ENCODE measurements at regions not wholly inside any gene's neighbourhood (a gene's known extent, or its start where the extent isn't known, plus 50 kb on each side); places are given as distances from the start of the nearest gene placed in this dataset.

DNA sequence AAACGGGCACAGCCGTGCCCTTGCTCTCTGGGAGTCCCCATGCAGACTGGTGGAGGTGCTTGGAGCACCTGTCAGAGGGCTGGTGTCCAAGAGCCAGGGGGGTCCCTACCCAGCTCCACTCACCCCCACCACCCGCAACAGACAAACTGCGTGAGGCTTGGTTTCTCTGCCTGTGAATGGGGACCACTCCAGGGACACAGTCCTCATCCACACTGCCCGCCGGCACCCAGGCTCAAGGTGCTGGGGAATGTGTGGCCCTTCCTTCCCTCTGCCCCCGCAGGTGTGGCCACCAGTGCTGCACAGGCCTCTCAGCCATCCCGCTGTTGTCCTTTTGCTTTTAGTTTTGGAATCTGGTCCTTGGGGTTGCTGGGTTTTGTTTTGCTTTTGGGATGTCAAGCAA lies 136.5 kb upstream of the ZNF236 start:
- CTCF ChIA-PET, result no interaction called here
- H3K4me3 Mint-ChIP-seq, result no peak overlapping the region

DNA sequence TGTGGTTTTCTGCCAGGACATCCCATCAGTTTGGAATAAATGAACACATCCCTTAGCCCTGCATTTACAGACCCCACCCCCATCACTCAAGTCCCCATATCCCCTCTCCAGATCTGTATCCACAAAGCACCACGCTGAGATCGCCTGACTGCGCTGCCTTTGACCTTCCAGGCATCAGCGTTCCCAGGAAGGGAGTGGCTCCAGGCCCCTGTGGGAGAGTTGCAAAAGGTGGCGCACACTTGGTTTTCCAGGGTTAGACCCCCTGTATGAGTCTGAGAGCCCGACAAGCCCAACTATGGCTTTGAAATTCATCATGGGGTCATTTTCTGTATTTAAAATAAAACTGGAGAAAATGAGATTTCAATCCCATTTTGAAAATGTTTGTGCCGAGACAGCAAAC lies 137.0 kb upstream of the ZNF236 start:
- Histone ChIP-seq H3K4me1 (ENCODE audit: insufficient read depth, low read length) (no peaks in the 10 kb centered on the region), H3K27ac (ENCODE audit: low read depth, low read length) (no peak overlapping the region), H3K4me3 (ENCODE audit: low read length) (no peak overlapping the region), H3K27me3 (ENCODE audit: insufficient read depth, low read length, poor library complexity, severe bottlenecking) (no peaks in the 10 kb centered on the region), H3K9me3 (ENCODE audit: low read length) (no peaks in the 10 kb centered on the region), H3K36me3 (ENCODE audit: insufficient read depth, low read length) (no peaks in the 10 kb centered on the region)
- no peak for DNase-seq
- ChIA-PET POLR2A (no interaction called here), CTCF (no interaction called here)
- H3K4me3 Mint-ChIP-seq, result no peak overlapping the region
- H3K27ac Mint-ChIP-seq, result no peak overlapping the region
- peaks cover 22 to 38% of the 10 kb centered on the region in 2 donors for H3K27me3 Mint-ChIP-seq
- H3K4me1 Mint-ChIP-seq, result peaks cover 8 to 17% (median 13%) of the 10 kb centered on the region in 3 donors
- no peaks in the 10 kb centered on the region for H3K36me3 Mint-ChIP-seq
- no peaks in the 10 kb centered on the region for H3K9me3 Mint-ChIP-seq

More for the DNA sequence above, 136.5 kb upstream of the ZNF236 start:
- H3K27me3 Mint-ChIP-seq, result peaks cover 20 to 40% of the 10 kb centered on the region in 2 donors
- H3K4me1 ChIP-seq (ENCODE audit: insufficient read depth, low read length), result no peaks in the 10 kb centered on the region
- H3K36me3 Mint-ChIP-seq, result no peaks in the 10 kb centered on the region
- DNase-seq, result no peak
- H3K27me3 ChIP-seq (ENCODE audit: insufficient read depth, low read length, poor library complexity, severe bottlenecking), result no peaks in the 10 kb centered on the region
- POLR2A ChIA-PET, result no interaction called here
- peaks cover 8 to 17% (median 13%) of the 10 kb centered on the region in 3 donors for H3K4me1 Mint-ChIP-seq
- no peaks in the 10 kb centered on the region for H3K9me3 ChIP-seq (ENCODE audit: low read length)
- no peak overlapping the region for H3K27ac ChIP-seq (ENCODE audit: low read depth, low read length)
- H3K4me3 ChIP-seq (ENCODE audit: low read length), result no peak overlapping the region
- H3K9me3 Mint-ChIP-seq, result no peaks in the 10 kb centered on the region
- no peaks in the 10 kb centered on the region for H3K36me3 ChIP-seq (ENCODE audit: insufficient read depth, low read length)
- no peak overlapping the region for H3K27ac Mint-ChIP-seq

DNA sequence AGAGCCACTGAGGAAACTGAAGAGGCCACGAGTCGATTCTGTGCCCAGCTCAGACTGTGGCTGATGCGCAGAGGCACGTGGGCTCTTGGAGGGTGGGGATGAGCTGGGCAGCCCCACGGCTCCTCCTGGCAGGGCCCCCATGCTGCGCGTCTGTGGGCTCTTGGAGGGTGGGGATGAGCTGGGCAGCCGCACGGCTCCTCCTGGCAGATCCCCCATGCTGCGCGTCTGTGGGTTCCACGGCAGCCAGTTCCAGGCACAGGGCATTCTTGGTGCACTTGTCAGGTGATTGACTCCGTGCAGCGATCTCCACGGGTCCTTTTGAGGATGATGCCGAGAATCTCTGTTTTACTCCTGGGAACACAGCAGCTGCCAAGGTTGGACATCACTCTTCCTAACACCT lies 138.1 kb upstream of the ZNF236 start:
- Histone ChIP-seq H3K9me3 (ENCODE audit: low read length) (no peaks in the 10 kb centered on the region), H3K36me3 (ENCODE audit: insufficient read depth, low read length) (no peaks in the 10 kb centered on the region), H3K27me3 (ENCODE audit: insufficient read depth, low read length, poor library complexity, severe bottlenecking) (no peaks in the 10 kb centered on the region), H3K4me3 (ENCODE audit: low read length) (no peak overlapping the region), H3K4me1 (ENCODE audit: insufficient read depth, low read length) (no peaks in the 10 kb centered on the region), H3K27ac (ENCODE audit: low read depth, low read length) (no peak overlapping the region)
- H3K27ac Mint-ChIP-seq, result peak overlapping the region in 1 of 8 donors; percentile 52
- H3K4me3 Mint-ChIP-seq, result no peak overlapping the region
- H3K9me3 Mint-ChIP-seq, result no peaks in the 10 kb centered on the region
- no peaks in the 10 kb centered on the region for H3K36me3 Mint-ChIP-seq
- no peak for DNase-seq
- peaks cover 19 to 43% of the 10 kb centered on the region in 2 donors for H3K27me3 Mint-ChIP-seq
- peaks cover 8 to 12% (median 10%) of the 10 kb centered on the region in 3 donors for H3K4me1 Mint-ChIP-seq
- POLR2A ChIA-PET, result no interaction called here
- CTCF ChIA-PET, result no interaction called here

DNA sequence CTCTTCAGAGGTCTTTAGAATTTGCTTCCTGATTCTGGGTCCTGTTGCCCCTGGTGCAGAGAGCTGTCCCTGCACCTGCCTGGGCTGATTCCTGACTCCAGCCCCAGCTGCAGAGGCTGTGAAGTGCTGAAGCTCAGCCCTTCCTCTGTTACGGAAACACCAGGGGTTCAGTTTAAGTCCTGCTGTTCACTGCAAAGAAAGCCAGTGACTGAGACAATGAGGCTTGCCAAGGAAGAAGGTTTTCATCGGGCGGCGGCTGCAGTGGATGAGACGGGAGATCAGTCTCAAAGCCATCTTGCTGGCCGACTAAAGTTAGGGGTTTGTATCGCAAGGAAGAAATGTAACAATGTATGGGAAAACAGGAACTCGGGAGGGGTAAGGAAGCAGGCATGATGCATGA lies 142.4 kb upstream of the ZNF236 start:
- ChIA-PET POLR2A (no interaction called here), CTCF (interaction anchor here (1.0 kb wide), 1 partner anchor 13 kb away, joined by 3 read pairs; no protein-coding TSS in a partner anchor)
- no peak overlapping the region for H3K4me3 ChIP-seq (ENCODE audit: low read length)
- DNase-seq, result no peak
- H3K27me3 ChIP-seq (ENCODE audit: insufficient read depth, low read length, poor library complexity, severe bottlenecking), result no peaks in the 10 kb centered on the region
- no peaks in the 10 kb centered on the region for H3K36me3 ChIP-seq (ENCODE audit: insufficient read depth, low read length)
- no peak overlapping the region for H3K4me3 Mint-ChIP-seq
- peaks cover 15 to 26% of the 10 kb centered on the region in 2 donors for H3K27me3 Mint-ChIP-seq
- H3K9me3 Mint-ChIP-seq, result peaks cover 0 to 1% (median 0%) of the 10 kb centered on the region in 5 donors
- H3K4me1 ChIP-seq (ENCODE audit: insufficient read depth, low read length), result no peaks in the 10 kb centered on the region
- H3K27ac ChIP-seq (ENCODE audit: low read depth, low read length), result no peak overlapping the region
- no peaks in the 10 kb centered on the region for H3K4me1 Mint-ChIP-seq
- H3K27ac Mint-ChIP-seq, result peak overlapping the region in 1 of 8 donors; percentile 41
- peaks cover 0 to 4% (median 0%) of the 10 kb centered on the region in 3 donors for H3K36me3 Mint-ChIP-seq
- H3K9me3 ChIP-seq (ENCODE audit: low read length), result no peaks in the 10 kb centered on the region

DNA sequence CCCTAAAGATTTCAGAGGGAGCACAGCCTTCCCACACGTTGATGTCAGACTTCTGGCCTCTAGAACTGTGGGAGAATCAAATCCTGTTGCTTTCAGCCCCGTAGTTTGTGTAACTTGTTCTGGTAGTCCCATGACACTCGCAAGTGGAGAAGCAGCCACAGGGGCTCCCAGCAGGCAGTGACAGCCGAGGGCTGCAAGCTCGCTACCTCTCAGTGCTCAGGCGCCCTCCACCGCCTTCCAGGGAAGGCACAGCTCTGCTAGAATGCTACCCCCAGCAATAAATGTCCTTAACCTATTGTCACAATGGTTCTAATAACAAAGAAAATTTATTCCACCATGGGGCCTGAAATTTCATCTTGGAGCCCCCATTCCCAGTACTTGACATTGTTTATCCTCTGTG lies 143.1 kb upstream of the ZNF236 start:
- H3K36me3 Mint-ChIP-seq, result peaks cover 0 to 4% (median 0%) of the 10 kb centered on the region in 3 donors

DNA sequence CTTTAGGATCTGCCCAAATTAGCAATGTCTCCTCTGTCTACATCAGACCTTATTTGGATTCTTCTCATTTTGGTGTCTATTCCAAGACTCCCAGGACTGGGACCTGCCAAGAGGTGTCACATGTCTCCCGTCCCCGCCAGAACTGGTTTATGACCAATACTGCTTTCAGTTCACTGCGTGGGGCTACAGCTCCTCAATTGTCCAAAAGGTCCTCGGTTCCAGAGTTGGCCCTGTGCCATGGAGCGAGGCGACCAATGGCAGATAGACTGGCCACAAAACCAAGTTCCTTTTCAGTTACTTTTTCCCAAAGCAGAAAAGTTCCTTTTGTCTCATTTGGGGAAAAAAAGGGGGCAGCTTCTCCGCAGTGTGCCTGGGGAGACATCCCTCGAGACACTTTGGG lies 144.1 kb upstream of the ZNF236 start:
- DNase-seq, result no peak
- H3K27ac ChIP-seq (ENCODE audit: low read depth, low read length), result no peak overlapping the region
- Mint-ChIP-seq H3K27ac (no peak overlapping the region), H3K9me3 (peaks cover 0 to 1% (median 0%) of the 10 kb centered on the region in 5 donors), H3K4me3 (no peak overlapping the region), H3K4me1 (no peaks in the 10 kb centered on the region), H3K36me3 (peaks cover 0 to 4% (median 0%) of the 10 kb centered on the region in 3 donors), H3K27me3 (peaks cover 20 to 21% of the 10 kb centered on the region in 2 donors)
- no peak overlapping the region for H3K4me3 ChIP-seq (ENCODE audit: low read length)
- ChIA-PET POLR2A (no interaction called here), CTCF (no interaction called here)
- no peaks in the 10 kb centered on the region for H3K4me1 ChIP-seq (ENCODE audit: insufficient read depth, low read length)
- H3K9me3 ChIP-seq (ENCODE audit: low read length), result no peaks in the 10 kb centered on the region
- H3K27me3 ChIP-seq (ENCODE audit: insufficient read depth, low read length, poor library complexity, severe bottlenecking), result no peaks in the 10 kb centered on the region
- no peaks in the 10 kb centered on the region for H3K36me3 ChIP-seq (ENCODE audit: insufficient read depth, low read length)

More for the DNA sequence above, 143.1 kb upstream of the ZNF236 start:
- no peak overlapping the region for H3K4me3 Mint-ChIP-seq
- H3K27ac Mint-ChIP-seq, result no peak overlapping the region
- H3K9me3 Mint-ChIP-seq, result peaks cover 0 to 1% (median 0%) of the 10 kb centered on the region in 5 donors
- Histone ChIP-seq H3K27me3 (ENCODE audit: insufficient read depth, low read length, poor library complexity, severe bottlenecking) (no peaks in the 10 kb centered on the region), H3K36me3 (ENCODE audit: insufficient read depth, low read length) (no peaks in the 10 kb centered on the region), H3K9me3 (ENCODE audit: low read length) (no peaks in the 10 kb centered on the region), H3K4me3 (ENCODE audit: low read length) (no peak overlapping the region), H3K27ac (ENCODE audit: low read depth, low read length) (no peak overlapping the region), H3K4me1 (ENCODE audit: insufficient read depth, low read length) (no peaks in the 10 kb centered on the region)
- ChIA-PET POLR2A (no interaction called here), CTCF (no interaction called here)
- no peak for DNase-seq
- H3K27me3 Mint-ChIP-seq, result peaks cover 17 to 21% of the 10 kb centered on the region in 2 donors
- H3K4me1 Mint-ChIP-seq, result no peaks in the 10 kb centered on the region

DNA sequence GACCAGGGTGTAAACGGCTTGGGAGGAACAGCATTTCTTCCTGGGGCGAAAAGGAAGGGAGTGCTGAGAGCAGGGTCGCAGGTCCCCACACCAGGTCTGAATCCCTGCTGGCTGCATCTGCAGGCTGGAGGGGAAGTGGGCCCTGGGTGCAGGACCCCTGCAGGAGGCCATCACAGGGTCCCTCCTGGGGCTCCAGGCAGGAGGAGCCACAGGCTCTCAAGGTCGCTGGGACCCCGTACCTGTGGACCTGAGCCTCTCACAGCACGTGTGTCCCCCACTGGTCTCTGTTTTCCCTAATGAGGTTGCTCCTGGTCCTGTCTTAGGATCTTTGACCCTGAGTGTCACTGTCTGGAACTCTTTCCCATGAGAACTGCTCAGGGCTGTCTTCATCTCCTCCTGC lies 147.8 kb upstream of the ZNF236 start:
- ChIA-PET POLR2A (no interaction called here), CTCF (no interaction called here)
- DNase-seq, result no peak
- no peaks in the 10 kb centered on the region for H3K36me3 ChIP-seq (ENCODE audit: insufficient read depth, low read length)
- no peak overlapping the region for H3K27ac ChIP-seq (ENCODE audit: low read depth, low read length)
- H3K36me3 Mint-ChIP-seq, result peaks cover 0 to 4% (median 0%) of the 10 kb centered on the region in 3 donors
- H3K9me3 Mint-ChIP-seq, result peaks cover 0 to 1% (median 0%) of the 10 kb centered on the region in 5 donors
- H3K27me3 ChIP-seq (ENCODE audit: insufficient read depth, low read length, poor library complexity, severe bottlenecking), result no peaks in the 10 kb centered on the region
- H3K4me3 ChIP-seq (ENCODE audit: low read length), result no peak overlapping the region
- H3K4me3 Mint-ChIP-seq, result no peak overlapping the region
- no peaks in the 10 kb centered on the region for H3K4me1 ChIP-seq (ENCODE audit: insufficient read depth, low read length)
- H3K27me3 Mint-ChIP-seq, result peaks cover 10% of the 10 kb centered on the region in 2 donors
- H3K4me1 Mint-ChIP-seq, result no peaks in the 10 kb centered on the region
- no peak overlapping the region for H3K27ac Mint-ChIP-seq
- H3K9me3 ChIP-seq (ENCODE audit: low read length), result no peaks in the 10 kb centered on the region

DNA sequence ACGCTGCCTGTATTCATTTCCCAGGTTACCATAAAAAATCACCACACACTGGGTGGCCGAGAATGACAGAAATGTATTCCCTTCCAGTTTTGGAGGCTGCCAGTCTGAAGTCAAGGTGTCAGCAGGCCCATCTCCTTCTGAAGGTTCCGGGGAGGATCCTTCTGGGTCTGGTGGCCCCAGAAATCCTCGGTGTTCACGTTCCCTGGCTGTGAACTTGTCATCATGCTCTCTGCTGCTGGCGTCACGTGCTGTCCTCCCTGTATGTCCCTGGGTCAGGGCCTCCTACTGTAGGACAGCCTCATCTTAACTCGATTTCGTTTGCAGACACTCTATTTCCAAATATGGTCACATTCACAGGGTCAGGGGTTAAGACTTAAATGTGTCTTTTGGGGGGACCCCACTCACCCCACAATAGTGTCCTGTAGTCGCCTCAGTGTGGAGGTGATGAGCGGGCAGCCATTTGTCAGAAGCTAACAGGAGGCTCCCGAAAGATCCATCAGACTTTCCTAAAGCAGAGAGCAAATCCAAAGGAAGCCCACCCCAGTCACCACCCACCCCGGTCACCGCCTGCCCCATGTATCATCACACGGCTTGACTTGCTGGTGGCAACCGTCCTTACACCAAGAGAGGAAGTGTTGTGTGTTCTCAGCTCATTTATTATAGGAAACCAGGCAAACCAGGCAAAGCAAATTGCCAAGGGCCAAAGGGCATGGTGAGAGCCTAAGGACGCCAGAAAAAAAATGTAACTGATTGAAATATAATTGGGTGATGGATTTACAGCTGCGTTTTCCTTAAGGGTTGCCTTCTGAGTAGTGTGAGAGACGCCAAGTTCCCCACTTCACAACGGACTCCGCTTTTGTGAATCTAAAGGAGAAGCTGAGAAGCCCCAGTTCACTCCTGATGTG lies 148.8 kb upstream of the ZNF236 start:
- no peak overlapping the region for H3K4me3 Mint-ChIP-seq
- peaks cover 7 to 12% of the 10 kb centered on the region in 2 donors for H3K27me3 Mint-ChIP-seq
- Histone ChIP-seq H3K27me3 (ENCODE audit: insufficient read depth, low read length, poor library complexity, severe bottlenecking) (no peaks in the 10 kb centered on the region), H3K36me3 (ENCODE audit: insufficient read depth, low read length) (no peaks in the 10 kb centered on the region), H3K27ac (ENCODE audit: low read depth, low read length) (no peak overlapping the region), H3K4me3 (ENCODE audit: low read length) (no peak overlapping the region), H3K4me1 (ENCODE audit: insufficient read depth, low read length) (no peaks in the 10 kb centered on the region), H3K9me3 (ENCODE audit: low read length) (no peaks in the 10 kb centered on the region)
- CTCF ChIA-PET, result no interaction called here
- H3K27ac Mint-ChIP-seq, result no peak overlapping the region
- peaks cover 0 to 4% (median 0%) of the 10 kb centered on the region in 3 donors for H3K36me3 Mint-ChIP-seq
- H3K4me1 Mint-ChIP-seq, result no peaks in the 10 kb centered on the region
- POLR2A ChIA-PET, result no interaction called here
- no peak for DNase-seq
- peaks cover 0 to 1% (median 0%) of the 10 kb centered on the region in 5 donors for H3K9me3 Mint-ChIP-seq
